HL-60/S4 (cell line): ENCODE measurements at regions not wholly inside any gene's neighbourhood (a gene's known extent, or its start where the extent isn't known, plus 50 kb on each side); places are given as distances from the start of the nearest gene placed in this dataset.
"Not testable (repeated sequence)": the region's sequence is repeated elsewhere in the genome, so short reads cannot be mapped to it uniquely, and the experiment has no call there.

ENCODE experiments used
- in situ Hi-C: fragments of 300-500 bp; cut with MboI; formaldehyde crosslinking; loops from 2 replicates; pipeline ENCODE4 v1.14.3; 2022; ENCODE audit warnings: low sequenced_read_pairs

DNA sequence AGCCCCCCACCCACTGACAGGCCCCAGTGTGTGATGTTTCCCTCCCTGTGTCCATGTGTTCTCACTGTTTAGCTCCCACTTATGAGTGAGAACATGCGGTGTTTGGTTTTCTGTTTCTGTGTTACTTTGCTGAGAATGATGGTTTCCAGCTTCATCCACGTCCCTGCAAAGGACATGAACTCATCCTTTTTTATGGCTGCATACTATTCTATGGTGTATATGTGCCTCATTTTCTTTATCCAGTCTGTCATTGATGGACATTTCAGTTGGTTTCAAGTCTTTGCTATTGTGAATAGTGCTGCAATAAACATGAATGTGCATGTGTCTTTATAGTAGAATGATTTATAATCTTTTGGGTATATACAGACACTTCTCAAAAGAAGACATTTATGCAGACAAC lies 88.6 kb upstream of the EGFL6 start:
- in situ Hi-C loops: loop anchor here (10.0 to 25.0 kb wide), 2 partner anchors 386 to 518 kb away; no protein-coding TSS in a partner anchor

DNA sequence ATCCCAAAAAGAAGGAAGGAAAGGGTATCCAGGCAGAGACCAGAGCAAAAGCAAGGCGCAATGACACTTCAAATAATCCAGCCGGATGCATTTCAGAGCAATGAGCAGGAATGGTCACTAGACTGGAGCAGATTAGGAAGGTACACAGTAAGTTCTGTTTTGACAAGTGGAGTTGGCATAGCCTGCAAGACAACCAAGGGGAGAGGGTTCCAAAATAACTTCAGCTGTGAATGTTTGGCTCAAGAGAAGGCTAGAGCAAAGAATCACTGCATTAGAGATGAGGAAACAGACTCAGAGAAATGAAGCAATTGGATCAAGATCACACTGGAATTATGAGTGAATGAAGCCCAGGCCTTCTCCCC lies 90.0 kb upstream of the EGFL6 start:
- in situ Hi-C loops: loop anchor here (25.0 kb wide), 1 partner anchor 517 kb away; no protein-coding TSS in a partner anchor

DNA sequence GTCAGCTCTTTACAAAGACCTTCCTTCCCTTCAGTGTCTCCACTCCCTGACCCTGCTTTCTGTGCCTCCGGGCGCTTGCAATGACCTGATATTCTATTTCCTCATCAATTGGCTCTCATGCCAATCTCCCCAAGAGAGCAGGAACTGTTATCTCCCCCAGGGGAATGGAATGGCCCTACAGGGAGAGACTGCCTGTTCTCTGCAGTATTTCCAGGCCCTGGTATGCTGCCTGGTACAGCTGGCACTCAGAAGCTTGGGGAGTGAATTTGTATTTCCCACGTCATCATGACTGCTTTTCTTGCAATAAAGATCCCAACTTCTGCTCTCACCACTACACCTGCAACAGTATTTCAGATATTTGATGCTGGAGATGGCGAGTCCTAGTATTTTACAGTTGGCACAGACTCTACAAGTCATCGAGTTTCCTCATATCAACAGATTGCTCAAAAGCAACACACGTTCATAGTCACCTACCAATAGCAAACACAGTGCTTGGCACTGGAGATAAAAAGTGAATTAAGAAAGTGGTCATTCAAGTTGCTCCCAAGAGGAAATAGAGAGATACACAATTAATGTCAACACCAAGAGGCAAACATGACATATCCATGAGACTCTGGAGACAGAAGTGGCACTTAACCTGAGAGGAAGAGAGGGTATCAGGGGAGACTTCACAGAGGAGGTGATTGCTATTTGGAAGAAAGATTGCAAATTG lies 90.5 kb upstream of the EGFL6 start:
- in situ Hi-C loops: loop anchor here (25.0 kb wide), 1 partner anchor 517 kb away; no protein-coding TSS in a partner anchor

- in situ Hi-C loops: loop anchor here (25.0 kb wide), 1 partner anchor 514 kb away; no protein-coding TSS in a partner anchor
Observed at GRCh38 chrX:13476384-13476783, 93.0 kb upstream of the EGFL6 start.

GRCh38 chrX:13474164-13474516 lies 95.3 kb upstream of the EGFL6 start:
- in situ Hi-C loops: no loop called here

- in situ Hi-C loops: no loop called here
Observed at GRCh38 chrX:13473442-13474163, 95.8 kb upstream of the EGFL6 start.

- in situ Hi-C loops: no loop called here
Observed at GRCh38 chrX:13472975-13473374, 96.4 kb upstream of the EGFL6 start.

GRCh38 chrX:13471269-13471668 lies 98.1 kb upstream of the EGFL6 start:
- in situ Hi-C loops: no loop called here

DNA sequence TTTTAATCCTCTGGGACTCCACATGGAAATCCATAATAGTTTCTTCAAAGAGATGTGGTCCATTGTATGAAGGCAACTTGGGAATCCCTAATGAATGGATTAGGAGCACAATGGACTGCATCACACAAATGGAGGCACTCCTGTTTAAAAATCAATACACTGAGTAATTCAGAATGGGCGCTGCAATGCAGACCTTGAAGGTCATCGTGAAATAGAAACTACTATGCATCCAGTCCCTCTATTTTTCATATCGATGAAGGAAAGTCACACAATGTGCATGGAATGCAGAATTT lies 98.8 kb upstream of the EGFL6 start:
- in situ Hi-C loops: no loop called here

DNA sequence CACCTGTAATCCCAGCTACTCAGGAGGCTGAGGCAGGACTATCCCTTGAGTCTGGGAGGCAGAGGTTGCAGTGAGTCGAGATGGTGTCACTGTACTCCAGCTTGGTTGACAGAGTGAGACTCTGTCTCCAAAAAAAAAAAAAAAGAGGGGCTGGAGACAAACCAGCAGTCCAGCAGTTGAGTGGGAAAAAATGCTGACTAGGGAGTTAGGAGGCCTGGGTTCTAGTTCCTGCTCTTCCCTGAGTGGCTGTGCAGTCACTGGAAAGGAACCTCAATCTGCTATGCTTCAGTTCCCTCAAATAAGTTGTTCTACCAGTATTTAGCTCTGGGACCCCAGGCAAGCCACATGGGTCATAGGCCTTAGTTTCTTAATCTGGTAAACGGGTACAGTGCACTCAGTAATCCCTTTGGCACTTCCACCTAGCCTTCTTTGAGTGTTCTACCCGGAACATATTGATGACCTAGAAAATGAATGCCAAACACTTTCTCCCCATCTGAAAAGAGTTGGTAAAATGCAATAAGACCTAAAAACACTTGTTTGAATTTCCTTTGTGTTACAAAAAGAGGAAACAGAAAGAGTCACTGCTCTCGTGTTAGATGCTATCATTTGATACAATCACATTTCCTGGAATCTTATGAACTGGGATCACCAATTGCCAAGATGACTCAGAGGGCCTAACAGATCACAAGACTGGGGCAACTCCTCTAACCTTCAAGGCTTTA lies 99.3 kb upstream of the EGFL6 start:
- in situ Hi-C loops: no loop called here

GRCh38 chrX:13468096-13468495 lies 101.3 kb upstream of the EGFL6 start:
- in situ Hi-C loops: no loop called here

DNA sequence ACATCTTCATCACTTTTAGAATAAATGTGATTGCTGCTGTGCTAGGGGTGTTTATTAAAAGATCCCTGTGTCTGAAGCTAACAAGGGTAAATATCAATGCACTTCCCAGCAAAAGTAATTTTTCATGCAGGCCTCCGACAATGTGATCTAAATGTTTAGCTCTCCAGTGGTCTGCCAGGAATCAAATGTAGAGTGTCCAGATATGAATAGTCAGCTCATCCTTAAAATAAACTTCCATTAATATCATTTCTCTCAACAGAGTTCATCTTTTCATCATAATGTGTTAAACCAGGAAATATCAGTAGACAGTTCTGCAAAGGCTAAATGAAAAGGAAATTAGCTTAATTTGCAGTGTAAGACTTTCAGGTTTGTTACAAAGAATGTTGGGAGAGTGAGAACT lies 102.2 kb upstream of the EGFL6 start:
- in situ Hi-C loops: no loop called here

- in situ Hi-C loops: no loop called here
Observed at GRCh38 chrX:13464599-13465275, 104.7 kb upstream of the EGFL6 start.

GRCh38 chrX:13463608-13464007 lies 105.8 kb upstream of the EGFL6 start:
- in situ Hi-C loops: no loop called here

DNA sequence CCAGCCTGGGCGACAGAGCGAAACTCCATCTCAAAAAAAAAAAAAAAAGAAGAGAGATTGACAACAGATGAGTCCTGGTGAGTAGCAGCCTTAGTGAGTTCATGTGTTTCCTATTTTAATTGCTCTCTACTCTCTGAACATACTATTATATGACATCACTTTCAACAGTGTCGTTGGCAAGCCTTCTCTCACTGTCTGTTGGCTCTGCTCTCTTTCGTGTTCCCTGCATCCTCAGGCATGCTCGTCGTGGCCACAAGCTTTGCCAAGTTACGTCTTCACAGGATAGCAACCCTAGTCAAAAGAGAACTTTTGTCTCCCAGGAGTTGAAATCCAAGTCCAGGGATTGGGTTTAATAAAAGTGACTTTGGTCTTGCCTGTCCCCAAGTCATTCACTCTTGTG lies 117.1 kb upstream of the EGFL6 start:
- in situ Hi-C loops: no loop called here

DNA sequence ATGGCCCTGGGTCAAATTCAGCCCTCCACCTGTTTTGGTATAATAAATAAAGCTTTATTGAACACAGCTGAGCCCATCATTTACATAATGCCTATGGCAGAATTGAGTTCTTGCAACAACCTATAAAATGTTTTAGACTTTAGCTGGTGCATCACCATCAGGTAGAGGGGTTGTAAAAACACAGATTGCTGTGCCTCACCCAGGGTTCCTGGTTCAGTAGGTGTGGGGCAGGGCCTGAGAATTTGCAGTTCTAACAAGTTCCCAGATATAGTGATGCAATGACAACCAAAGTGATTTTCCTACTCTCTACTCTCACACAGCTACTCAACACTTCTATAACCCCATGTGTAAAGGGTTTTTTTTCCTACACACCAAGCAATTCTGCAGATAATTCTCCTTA lies 120.0 kb upstream of the EGFL6 start:
- in situ Hi-C loops: no loop called here

- in situ Hi-C loops: no loop called here
Observed at GRCh38 chrX:13448941-13449340, 120.5 kb upstream of the EGFL6 start.

DNA sequence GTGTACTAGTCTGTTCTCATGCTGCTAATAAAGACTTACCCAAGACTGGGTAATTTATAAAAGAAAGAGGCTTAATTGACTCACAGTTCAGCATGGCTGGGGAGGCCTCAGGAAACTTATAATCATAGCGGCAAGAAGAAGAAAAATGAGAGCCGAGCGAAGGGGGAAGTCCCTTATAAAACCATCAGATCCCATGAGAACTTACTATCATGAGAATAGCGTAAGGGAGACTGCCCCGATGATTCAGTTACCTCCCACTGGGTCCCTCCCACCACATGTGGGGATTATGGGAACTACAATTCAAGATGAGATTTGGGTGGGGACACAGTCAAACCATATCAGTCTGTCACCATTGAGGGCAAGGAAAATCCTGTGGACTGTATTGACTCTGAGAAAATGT lies 121.8 kb upstream of the ATXN3L start:
- in situ Hi-C loops: not testable (repeated sequence)

- in situ Hi-C loops: no loop called here
Observed at GRCh38 chrX:13440176-13440575, 120.3 kb upstream of the ATXN3L start.

- in situ Hi-C loops: no loop called here
Observed at GRCh38 chrX:13433298-13433605, 113.4 kb upstream of the ATXN3L start.

GRCh38 chrX:13432414-13433297 lies 112.8 kb upstream of the ATXN3L start:
- in situ Hi-C loops: no loop called here
